CD4-positive, alpha-beta T cell treated with Interleukin-6 at 100 ng/mL for 8 hours (primary cell): ENCODE measurements at regions not wholly inside any gene's neighbourhood (a gene's known extent, or its start where the extent isn't known, plus 50 kb on each side); places are given as distances from the start of the nearest gene placed in this dataset.

Experiments used
- DNase-seq: peaks from one replicate; pipeline ENCODE4 v3.0.0-alpha.2; 2020; ENCODE audit warnings: mixed read lengths, low spot score

DNA sequence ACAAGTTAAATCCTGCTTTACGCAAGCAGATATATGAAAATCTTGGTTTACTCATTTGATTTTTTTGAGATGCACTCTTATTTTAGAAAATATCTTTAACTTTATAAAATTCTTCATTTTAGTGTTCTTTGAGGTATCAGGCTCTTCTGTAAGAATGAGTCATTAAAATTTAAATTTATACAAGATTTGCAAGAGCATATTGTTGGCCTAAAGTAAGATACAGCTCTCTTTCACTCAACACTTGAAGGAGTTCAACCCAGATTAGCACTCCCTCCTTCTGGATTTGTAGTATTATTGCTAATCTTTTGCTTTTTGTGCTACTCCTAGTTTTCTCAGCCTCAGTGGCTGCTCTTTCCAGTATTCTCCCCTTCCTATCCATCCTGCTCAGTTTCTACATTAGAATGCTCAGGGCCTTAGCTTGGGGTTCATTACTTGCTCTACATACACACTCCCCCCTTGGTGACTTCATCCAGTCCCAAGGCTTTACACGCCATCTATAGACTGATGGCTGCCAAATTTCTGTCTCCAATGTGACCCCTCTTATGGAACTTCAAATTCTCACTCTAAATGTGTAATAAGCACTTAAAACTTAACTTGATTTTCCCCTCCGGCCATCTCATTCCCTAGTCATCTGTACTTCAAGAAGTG, 425.3 kb upstream of the FANCL start:
- DNase-seq, result no peak

DNA sequence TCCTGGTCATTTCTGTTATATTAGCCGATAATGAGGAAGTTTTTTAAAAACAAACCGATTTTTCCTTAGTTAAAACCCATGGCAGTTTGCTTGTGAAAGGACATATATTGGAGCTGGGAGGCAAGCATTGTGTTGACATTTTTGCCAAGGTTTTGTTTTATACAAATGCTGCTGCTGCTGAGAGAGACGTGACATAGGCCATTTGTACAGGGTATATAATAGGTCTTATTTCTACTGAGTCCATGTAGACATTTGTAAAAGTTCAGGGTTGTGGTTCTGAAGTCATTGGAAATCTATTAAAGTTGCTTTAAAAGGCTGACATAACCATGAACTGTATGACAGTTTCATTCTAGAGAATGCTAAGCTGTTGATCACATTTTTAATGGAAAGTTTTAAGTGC, 424.0 kb upstream of the FANCL start:
- DNase-seq, result no peak

DNA sequence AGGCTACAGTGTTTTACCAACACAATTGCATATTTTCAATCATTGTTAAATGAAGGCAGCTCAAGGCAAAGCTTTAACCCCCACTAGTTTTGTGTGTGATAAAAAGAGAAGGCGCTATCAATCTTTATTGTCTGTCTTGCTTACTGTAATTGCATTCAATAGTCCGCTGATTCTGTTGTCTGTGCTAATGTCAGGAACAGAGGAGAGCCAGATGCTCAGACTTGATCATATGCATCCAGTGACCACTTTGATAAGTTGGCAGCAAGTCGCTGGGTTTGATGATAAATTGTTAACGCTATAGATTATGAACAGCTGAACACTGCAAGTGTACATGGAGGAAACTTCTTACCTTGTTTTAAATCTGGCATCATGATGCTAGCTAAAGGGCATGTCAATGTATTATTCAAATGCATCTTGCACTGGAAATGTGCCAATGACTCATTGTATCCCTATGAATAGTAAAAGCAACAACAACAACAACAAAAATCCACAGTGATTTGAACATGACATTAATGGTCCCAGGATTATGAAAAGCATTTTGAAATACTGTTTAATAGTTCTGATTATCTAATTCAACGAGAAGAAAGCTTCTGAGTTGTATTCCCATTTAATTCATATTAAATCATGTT, 423.5 kb upstream of the FANCL start:
- no peak for DNase-seq

DNA sequence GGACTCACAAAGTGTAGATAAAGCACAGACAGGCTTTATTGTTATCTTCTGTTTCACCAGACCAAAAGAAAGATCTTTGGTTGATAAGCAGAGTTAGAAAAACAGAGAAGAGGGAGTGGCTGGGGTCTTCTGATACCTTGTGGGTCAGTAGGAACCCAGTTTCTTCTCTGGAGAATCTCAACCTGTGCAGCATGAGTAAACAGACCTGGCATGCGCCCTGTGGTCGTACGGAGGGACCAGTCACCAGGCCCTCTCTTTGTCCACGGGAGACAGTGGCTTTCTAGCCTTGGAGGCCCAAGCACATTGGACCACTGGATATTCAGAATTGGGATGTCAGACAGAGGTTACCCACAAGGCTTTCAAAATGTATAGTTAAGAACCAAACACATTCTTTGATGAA, 418.9 kb upstream of the FANCL start:
- no peak for DNase-seq

DNA sequence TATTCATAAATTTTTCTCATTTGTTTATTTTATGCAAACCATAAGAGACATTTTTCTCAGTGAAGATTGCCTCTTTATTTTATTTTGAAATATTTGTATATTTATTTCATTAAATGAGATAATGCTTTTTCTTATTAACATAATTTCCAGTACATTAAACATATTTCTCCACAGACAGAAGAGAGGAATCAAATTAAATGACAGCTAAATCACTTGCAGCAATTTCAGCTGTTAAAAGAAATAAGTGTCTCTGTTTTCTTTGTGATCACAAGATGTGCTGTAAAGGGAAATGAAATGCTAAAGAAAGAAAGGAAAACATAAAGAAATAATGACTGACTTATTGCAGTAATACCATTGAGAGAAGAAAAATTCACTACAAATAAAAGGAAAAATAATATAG, 414.0 kb upstream of the FANCL start:
- DNase-seq, result no peak

DNA sequence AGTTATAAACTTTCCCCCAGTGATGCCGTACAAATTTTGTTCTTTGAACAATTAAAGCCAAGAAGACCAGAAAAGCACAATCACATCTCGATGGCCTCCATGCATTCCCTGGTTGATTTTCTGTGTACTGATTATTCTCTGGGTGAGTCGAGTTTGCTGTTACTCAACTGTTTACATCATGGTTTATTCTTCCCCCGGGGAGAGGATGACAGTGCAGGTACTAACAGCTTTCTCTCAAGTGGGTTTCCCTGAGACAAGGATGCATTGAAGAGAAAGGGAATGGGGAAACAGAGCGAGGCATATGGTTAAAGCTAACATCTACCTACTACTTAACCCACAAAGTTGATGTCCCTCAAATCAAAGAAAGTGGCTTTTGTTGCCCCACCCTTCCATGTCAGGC, 410.8 kb upstream of the FANCL start:
- DNase-seq, result no peak

DNA sequence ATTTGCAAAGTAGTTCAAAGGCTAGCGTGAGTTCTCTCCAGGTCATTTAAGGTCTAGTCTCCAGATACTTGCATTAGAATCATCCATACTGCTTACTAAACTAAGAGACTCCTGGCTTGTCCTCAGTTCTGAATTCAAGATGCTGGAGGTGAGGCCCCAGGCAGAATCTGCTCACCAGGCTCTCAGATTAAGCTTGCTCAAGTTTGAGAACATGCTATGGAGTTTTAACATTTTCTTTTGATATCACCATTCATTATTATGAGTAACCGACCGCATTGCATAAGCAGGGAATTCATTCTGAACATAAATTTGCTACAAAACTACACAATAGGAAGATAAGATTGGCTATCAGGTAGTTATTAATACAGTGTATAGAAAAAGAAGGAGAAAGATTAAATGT, 409.7 kb upstream of the FANCL start:
- DNase-seq, result no peak

DNA sequence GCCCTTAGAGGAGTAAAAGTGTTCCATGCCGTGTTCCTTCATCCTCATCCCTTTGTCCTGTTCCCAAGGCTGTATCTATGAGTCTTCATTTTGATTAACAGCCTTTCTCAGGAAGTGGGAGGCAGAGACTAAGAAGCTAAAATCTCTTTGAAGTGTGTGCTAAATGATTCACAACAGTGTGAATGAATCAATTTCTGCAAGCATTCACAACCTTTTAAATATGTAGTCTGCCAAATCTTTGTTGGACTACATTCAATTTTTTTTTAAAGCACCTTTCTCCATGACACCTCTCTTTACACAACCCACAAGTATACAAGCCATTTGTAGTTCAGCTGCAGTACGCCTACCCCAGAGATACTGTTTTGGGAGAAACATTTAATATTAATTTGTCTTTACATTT, 408.6 kb upstream of the FANCL start:
- no peak for DNase-seq

DNA sequence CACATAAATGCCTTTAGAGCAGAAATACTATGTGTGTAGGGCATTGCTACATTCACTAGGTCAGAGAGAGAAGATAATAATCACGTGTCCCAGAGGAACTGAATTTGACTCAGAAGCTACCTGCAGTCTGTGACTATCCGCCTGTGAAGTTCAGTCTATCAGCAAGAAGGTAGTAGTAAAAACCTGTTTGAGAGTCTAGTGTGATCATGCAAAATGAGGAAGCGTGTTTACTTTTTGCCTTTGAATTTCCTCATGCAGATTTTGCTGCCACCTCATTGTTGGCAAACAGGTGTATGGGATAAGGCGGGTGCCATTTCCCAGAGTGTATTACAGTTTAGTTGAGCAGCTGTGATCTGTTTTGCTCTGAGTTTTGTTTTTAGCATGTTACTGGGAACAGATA, 403.9 kb upstream of the FANCL start:
- DNase-seq, result no peak

DNA sequence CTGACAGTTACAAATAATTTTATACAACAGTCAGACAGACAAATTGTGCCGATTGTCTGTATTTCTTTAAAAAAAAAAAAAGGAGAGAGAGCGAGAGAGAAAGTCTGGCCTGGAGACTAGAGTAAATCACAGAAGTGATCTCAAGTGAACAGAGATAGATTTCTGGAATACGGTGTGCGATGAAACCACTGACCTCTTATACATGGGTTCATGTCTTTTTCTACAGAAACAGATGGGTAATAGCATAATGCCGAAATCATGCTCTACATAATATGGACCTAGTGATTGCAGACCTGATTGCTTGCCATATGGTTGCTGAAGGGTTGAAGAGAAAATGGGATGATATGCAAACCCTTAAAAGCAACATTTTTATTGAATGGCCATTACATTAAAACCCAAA, 403.3 kb upstream of the FANCL start:
- no peak for DNase-seq

DNA sequence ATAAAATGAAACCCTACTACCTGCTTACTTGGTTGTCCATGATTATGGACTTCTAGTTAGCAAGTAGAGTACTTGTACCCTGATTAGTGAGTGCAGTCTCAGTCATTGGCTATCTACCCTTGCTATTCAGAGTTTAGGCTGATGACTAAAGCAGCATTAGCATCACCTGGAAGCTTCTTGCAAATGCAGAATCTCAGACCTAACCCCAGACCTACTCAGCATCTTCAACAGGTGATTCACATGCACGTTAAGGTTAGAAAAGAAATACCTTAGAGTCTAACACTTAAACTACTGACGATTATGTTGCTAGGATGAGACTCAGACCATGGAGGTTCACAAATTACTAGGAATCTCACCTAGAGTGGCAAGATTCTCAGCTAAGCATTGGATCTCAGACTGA, 399.9 kb upstream of the FANCL start:
- no peak for DNase-seq

DNA sequence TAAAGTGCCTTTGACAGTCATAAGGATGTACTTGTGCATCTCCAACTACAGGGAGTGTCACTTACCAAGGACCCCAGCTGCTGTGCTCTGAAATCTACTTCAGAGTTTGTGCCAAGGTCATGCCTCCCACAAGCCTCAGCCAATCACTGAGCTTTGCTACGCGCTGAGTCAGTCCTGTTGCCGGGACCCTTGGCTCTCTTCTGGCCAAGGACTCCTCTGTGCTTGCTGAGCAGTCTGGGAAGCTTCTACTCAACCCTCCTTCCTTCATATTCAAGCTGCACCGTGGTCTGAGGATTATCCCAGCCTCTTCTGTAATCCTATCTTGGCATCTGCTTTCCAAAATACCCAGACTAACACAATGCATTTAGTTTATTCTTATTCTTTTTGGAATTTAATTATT, 398.9 kb upstream of the FANCL start:
- DNase-seq, result no peak

DNA sequence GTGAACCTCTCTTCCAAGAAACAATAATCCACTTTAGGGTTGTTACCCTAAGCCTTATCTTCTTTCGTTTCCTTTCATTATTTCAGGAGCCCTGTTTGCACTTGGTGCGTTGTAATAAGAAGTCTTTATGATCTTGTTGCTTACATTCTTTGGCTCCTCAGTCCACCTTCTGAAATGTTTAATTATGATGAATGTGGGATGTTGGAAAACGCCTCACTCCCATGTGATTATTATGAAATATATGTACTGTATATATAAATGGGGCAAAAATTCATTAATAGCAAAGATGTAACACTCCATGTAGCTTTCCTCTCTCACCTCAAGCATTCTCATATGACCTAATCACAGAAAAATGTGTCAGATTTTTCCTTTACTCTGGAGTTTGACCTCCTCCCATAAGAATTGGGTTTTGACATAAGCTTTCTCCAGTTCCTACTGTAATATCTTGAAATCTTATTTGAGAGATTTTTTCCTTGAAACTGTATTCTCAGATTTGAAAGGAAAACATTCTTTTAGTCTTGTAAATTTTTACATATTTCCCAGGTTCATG, 397.2 kb upstream of the FANCL start:
- DNase-seq, result no peak

DNA sequence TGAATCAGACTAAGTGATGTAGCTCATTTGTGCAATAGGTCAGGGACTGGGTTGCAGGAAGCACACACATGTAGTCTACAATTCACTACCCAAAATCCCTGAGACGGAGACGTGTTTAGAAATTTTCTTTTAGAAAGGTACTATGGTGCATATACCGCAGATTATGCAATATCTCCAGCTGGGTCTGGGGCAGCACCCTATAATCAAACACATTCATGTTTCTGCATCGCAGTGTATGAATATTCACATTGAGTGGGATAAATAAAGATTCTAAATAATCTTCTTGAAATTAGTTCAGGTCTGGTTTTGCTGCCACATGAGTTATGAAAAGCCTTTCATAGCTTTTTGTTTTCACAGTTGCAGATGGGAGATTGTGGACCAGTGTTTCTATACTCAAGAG, 395.7 kb upstream of the FANCL start:
- DNase-seq, result no peak

DNA sequence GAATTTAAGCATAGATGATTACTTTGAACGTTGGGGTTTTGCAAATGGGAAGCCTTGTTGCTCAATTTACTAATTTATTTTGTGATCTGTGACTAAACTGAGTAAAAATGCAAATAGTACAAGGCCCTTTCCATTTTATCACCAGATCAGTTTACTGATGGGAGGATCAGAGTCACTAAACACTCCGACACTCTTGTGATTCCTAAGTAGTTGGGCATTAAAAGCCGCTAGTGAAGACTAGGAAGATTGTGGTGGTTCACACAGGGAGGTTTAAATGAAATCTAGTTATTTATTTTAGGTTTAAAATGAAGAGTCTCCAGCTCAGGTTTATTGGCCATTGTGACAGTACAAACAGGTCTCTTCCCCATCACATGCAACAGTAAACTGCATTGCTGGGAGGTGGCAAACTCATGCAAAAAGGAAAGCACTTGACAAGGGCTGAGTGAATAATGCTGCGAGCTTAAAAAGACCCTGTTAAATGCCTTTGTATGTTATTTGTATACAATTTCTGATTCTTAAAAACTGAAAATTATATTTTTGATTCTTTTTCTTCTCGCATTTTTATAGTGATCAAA, 394.8 kb upstream of the FANCL start:
- no peak for DNase-seq

DNA sequence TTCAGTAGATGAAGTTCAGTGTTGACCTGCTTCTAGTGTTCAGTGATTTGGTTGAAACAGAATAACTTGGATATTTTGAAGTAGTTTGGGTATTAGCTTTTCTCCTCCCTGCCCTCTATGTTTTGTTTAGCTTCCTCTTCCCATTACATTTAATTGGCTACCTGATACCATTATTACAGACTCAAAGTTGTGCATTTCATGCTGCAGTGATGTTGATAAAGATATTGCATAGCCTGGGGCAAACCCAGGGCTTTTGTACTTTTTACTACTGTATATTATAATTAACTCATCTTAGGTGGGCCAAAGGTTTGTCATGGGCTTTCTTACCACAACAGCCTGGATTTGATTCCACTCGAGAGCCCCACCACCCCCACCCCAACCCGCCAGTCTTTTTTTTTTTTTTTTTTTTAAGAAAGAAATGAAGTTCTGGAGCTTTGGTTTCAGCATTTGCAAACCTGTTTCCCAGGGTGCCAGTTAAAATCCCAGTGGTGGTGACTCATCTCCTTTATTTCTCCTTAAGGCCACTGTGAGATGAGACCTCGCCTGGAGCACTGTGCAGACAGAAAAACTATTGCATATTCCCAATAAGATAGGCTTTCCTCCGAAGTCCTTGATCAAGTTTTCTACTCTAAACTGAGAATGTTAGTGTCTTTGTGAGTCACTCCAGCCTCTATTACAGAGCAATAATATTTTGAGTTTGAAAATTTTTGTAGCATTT, 393.7 kb upstream of the FANCL start:
- DNase-seq, result no peak

DNA sequence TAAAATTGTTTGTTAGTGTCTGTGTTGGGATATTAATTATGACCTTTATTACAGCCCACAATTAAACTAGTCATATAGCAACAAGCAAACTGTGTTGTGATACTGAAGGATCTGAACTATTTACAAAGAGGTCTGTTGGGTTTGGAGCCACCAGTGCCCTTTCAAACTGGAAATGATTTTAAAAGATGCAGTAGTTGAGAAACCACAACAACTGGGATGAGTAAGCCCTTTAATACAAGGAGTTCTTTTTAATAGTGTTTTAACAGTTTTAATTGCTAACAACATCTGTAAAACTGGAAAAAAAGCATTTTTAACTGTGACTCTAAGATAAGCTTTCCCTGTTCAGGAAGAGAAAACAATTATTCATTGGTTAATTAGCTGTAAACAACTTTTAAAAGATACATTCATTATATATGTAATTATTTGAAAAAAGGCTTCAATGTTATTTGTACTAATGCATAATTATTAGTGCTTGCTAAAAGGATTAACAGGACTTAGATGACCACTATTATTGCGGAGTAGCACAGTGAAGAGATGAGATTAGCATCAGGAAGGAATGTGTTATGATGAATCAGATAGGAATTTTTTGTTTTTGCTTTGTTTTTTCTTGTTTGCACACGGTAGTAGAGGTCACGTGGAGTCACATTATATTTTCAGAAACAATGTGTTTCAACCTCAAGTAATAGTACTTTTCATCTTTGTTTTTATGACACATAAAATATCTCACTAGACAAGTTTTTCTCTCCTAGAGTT, 392.7 kb upstream of the FANCL start:
- DNase-seq, result no peak

DNA sequence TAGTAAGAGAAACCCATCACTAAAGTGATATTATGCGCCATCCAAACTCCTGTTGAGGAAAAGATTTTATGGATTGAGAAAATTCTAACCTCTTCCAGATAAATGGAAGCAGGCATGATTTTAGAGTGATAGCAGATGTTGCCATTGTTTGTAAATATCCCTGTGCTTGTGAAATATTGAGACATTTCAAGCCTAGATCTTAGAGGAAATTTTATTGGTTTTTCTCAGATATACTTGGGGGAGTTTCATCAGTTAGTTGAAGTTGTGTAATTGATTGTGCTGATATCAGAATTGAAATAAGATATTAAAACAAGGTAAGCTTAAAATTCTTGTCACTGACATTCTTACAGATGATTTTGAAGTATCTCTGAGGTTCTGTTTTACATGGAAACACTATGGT, 390.9 kb upstream of the FANCL start:
- no peak for DNase-seq

DNA sequence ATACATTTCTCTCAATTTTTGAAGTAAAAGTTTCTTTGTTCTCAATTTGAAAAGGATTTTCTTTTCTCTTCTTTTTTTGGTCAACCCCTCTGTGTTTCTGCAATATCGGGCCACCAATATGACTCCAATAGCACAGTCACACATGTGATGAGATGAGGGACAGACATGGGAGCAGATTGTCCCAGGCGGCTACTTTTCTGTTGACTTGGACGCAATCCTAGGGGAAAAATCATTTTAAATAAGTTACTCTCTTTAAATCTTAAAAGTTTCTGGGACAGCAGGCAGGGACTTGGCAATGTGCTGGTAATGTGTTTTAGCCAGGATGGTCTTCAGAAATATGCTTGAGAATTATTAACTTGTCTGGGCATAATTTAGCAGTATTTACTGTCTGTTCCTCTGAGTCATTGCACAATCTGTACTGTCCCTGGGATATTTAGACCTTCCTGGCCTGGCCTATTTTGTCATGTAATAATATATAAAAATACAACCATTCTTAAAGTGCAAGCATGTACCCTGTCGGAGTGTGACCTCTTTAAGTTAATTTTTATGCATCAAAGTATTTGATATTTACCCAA, 388.5 kb upstream of the FANCL start:
- DNase-seq, result no peak

DNA sequence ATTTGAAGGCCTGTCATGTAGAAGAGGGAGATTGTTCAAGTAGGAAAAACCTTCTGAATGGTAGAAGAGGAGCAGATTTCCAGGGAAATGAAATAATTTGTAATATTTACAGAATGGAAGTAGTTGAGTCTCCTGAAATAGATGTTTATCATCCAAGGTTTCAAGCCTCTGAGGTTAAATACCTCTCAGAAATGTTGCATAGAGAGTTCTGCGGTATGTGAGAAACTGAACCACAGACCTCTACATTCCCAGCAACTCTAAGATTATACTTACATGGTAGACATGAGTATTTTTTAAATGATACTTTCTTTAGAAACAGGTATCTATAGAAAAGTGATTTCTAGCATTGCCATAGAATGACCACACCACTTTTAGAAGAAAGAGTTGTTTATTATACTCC, 379.8 kb upstream of the FANCL start:
- no peak for DNase-seq

DNA sequence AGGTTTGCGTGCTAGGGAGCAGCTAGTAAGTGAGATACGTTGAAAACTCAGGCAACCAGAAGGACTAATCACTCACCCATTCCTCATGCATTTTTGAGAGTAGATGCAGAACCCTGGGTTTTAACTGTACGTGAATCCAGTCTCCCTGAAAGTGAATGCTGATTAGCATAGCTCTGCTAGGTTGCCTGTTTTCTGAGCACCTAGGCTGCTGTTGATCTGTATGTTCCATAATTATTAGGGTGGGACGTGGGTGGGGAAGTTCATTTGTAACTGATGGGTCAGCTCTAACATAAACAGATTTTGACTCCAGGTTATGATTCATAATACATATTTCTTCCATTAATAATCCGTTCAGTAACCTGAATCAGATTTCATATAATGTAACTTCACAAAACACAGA, 379.0 kb upstream of the FANCL start:
- DNase-seq, result no peak

DNA sequence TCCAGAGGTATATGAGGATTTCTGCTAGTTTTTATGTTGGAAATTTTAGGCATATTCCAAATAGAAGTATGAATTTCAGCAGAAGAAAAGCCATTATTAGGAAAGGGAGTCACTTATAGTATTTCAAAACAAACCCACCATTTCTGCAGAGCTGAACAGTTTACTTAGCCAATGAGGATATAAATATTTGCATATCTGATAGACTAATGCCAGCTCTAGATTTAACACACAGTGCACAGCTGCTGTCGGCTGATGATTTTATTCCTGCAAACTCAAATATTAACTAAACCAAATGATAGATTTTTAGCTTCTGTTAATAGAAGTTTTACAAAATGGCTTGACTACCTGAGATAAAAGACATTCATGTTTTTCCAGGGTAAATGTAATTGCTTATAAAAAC, 375.8 kb upstream of the FANCL start:
- no peak for DNase-seq
